ENCODE measurements at regions not wholly inside any gene's neighbourhood (a gene's known extent, or its start where the extent isn't known, plus 50 kb on each side); places are given as distances from the start of the nearest gene placed in this dataset.

DNA sequence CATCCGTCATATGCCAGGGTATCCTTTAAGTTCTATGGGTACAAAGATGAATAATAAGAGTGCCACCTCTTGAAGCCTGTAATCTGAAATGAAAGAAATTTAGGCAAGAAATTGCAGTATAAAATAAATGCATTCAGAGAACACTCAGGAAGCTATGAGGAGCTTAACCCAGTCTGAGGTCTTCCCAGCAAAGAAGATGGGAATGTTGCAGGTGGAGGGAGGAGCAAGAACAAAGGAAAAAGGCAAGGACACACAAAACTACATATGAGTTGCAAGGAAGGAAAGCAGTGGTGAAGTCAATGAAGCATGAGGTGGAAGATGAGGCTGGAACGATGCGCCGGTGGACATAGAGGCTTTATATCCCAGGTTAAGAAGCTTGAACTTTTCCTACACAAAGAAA is 67.0 kb upstream of the DST start (continued):
- TF ChIP-seq RXRA (IDR thresholded peaks at IDR 0.05), result no peak

DNA sequence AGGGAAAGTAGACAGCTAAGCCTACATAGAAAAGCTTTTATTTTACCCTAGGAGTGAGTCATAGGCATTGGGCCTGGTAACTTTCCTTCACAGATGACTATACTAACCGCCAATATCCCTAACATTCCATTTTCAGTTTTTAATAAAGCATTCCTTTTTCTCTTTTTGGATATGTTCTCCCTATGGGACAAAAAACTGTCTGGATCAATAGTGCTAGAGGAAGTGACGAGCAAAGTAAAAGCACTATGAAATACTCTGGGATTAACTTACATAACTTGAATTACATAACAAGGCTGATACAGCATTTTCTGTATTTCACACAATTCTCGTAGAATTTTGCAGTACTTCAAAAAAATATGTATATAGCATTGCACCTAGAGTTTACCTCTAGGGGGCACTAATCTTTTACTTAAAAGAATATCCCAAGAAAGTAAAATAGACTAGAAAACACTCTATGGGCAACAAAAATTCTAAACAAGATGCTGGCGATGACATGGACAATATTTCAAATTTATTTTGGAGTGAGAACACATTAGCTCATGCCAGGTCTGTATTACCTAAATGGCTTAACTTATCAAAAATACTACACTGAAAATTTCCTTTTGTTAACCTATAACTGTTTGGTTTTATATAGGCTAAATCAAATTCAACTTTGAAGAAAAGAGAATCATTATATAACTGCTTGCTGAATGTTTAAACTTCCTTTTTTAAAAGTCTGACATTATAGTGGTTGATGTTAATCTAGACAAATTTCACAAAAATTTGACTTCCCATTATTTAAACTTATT is 66.3 kb upstream of the DST start:
- Histone ChIP-seq H3K27ac (ENCODE audit: low read depth in 1 of 2, low read length in 2 of 2) (peak overlapping the region; percentile 45 to 54), H3K9ac (ENCODE audit: low read depth in 1 of 2, low read length in 2 of 2) (peak overlapping the region; percentile 37 to 58), H3K4me3 (ENCODE audit: low read depth in 1 of 3, low read length in 3 of 3) (no peak overlapping the region), H3K9me3 (ENCODE audit: control insufficient read depth in 4 of 4, low read length in 3 of 4) (no peaks in the 10 kb centered on the region), H3K4me1 (ENCODE audit: control insufficient read depth in 4 of 4, insufficient read depth in 4 of 4, low read length in 3 of 4) (peaks cover 3 to 21% (median 12%) of the 10 kb centered on the region in 4 donors), H3K27me3 (ENCODE audit: control insufficient read depth in 4 of 4, insufficient read depth in 4 of 4, low read length in 3 of 4) (no peaks in the 10 kb centered on the region), H3K36me3 (ENCODE audit: control insufficient read depth in 4 of 4, insufficient read depth in 3 of 4, low read depth in 1 of 4, low read length in 3 of 4) (no peaks in the 10 kb centered on the region)
- no peak for DNase-seq (ENCODE audit: low spot score)
- TF ChIP-seq CTCF (IDR thresholded peaks at IDR 0.05; ENCODE audit: low read depth, low read length, missing input control) (peak; percentile 57), JUND (IDR thresholded peaks at IDR 0.05) (peak in 1 of 2 donors; percentile 10), GABPA (IDR thresholded peaks at IDR 0.05 in 1 of 2, conservative IDR thresholded peaks at IDR 0.05 in 1 of 2) (no peak), NR2F2 (IDR thresholded peaks at IDR 0.05) (no peak), RAD21 (IDR thresholded peaks at IDR 0.05) (peak; percentile 80 to 82)
- WGBS, result 30% methylated on average over 4 of the region's 4 CpGs

- no peaks in the 10 kb centered on the region for H3K9me3 ChIP-seq (ENCODE audit: control insufficient read depth in 4 of 4, low read length in 3 of 4)
- H3K27ac ChIP-seq (ENCODE audit: low read depth in 1 of 2, low read length in 2 of 2), result no peak overlapping the region
- H3K4me3 ChIP-seq (ENCODE audit: low read depth in 1 of 3, low read length in 3 of 3), result no peak overlapping the region
- H3K36me3 ChIP-seq (ENCODE audit: control insufficient read depth in 4 of 4, insufficient read depth in 3 of 4, low read depth in 1 of 4, low read length in 3 of 4), result peaks cover 0 to 7% (median 0%) of the 10 kb centered on the region in 4 donors
- DNase-seq (ENCODE audit: low spot score), result no peak
- 93% methylated on average over 5 of the region's 5 CpGs for WGBS
- TF ChIP-seq HNF4A (conservative IDR thresholded peaks at IDR 0.05) (no peak), RXRA (IDR thresholded peaks at IDR 0.05) (no peak), GABPA (IDR thresholded peaks at IDR 0.05 in 1 of 2, conservative IDR thresholded peaks at IDR 0.05 in 1 of 2) (no peak)
- no peak overlapping the region for H3K9ac ChIP-seq (ENCODE audit: low read depth in 1 of 2, low read length in 2 of 2)
- H3K27me3 ChIP-seq (ENCODE audit: control insufficient read depth in 4 of 4, insufficient read depth in 4 of 4, low read length in 3 of 4), result no peaks in the 10 kb centered on the region
- peaks cover 3 to 16% (median 10%) of the 10 kb centered on the region in 4 donors for H3K4me1 ChIP-seq (ENCODE audit: control insufficient read depth in 4 of 4, insufficient read depth in 4 of 4, low read length in 3 of 4)
These were observed 64.5 kb upstream of the DST start for GRCh38 chr6:56706981-56707726.

- DNase-seq (ENCODE audit: low spot score), result no peak
- H3K9me3 ChIP-seq (ENCODE audit: control insufficient read depth in 4 of 4, low read length in 3 of 4), result no peaks in the 10 kb centered on the region
- WGBS, result 43% methylated on average over 1 of the region's 1 CpG
- H3K4me3 ChIP-seq (ENCODE audit: low read depth in 1 of 3, low read length in 3 of 3), result no peak overlapping the region
- no peak overlapping the region for H3K9ac ChIP-seq (ENCODE audit: low read depth in 1 of 2, low read length in 2 of 2)
- H3K27ac ChIP-seq (ENCODE audit: low read depth in 1 of 2, low read length in 2 of 2), result peak overlapping the region in 1 of 2 donors; percentile 26
- no peaks in the 10 kb centered on the region for H3K27me3 ChIP-seq (ENCODE audit: control insufficient read depth in 4 of 4, insufficient read depth in 4 of 4, low read length in 3 of 4)
- peaks cover 0 to 7% (median 0%) of the 10 kb centered on the region in 4 donors for H3K36me3 ChIP-seq (ENCODE audit: control insufficient read depth in 4 of 4, insufficient read depth in 3 of 4, low read depth in 1 of 4, low read length in 3 of 4)
- H3K4me1 ChIP-seq (ENCODE audit: control insufficient read depth in 4 of 4, insufficient read depth in 4 of 4, low read length in 3 of 4), result peaks cover 0 to 16% (median 3%) of the 10 kb centered on the region in 4 donors
- TF ChIP-seq ATF3 (IDR thresholded peaks at IDR 0.05), result no peak
- TF ChIP-seq, protein P1, sequence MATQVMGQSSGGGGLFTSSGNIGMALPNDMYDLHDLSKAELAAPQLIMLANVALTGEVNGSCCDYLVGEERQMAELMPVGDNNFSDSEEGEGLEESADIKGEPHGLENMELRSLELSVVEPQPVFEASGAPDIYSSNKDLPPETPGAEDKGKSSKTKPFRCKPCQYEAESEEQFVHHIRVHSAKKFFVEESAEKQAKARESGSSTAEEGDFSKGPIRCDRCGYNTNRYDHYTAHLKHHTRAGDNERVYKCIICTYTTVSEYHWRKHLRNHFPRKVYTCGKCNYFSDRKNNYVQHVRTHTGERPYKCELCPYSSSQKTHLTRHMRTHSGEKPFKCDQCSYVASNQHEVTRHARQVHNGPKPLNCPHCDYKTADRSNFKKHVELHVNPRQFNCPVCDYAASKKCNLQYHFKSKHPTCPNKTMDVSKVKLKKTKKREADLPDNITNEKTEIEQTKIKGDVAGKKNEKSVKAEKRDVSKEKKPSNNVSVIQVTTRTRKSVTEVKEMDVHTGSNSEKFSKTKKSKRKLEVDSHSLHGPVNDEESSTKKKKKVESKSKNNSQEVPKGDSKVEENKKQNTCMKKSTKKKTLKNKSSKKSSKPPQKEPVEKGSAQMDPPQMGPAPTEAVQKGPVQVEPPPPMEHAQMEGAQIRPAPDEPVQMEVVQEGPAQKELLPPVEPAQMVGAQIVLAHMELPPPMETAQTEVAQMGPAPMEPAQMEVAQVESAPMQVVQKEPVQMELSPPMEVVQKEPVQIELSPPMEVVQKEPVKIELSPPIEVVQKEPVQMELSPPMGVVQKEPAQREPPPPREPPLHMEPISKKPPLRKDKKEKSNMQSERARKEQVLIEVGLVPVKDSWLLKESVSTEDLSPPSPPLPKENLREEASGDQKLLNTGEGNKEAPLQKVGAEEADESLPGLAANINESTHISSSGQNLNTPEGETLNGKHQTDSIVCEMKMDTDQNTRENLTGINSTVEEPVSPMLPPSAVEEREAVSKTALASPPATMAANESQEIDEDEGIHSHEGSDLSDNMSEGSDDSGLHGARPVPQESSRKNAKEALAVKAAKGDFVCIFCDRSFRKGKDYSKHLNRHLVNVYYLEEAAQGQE (IDR thresholded peaks at IDR 0.05), result no peak
- TF ChIP-seq RXRA (IDR thresholded peaks at IDR 0.05), result no peak
- TF ChIP-seq JUND (IDR thresholded peaks at IDR 0.05), result no peak
- TF ChIP-seq RAD21 (IDR thresholded peaks at IDR 0.05), result peak; percentile 82 to 88
- TF ChIP-seq SP1 (IDR thresholded peaks at IDR 0.05), result no peak
- TF ChIP-seq, protein P2, sequence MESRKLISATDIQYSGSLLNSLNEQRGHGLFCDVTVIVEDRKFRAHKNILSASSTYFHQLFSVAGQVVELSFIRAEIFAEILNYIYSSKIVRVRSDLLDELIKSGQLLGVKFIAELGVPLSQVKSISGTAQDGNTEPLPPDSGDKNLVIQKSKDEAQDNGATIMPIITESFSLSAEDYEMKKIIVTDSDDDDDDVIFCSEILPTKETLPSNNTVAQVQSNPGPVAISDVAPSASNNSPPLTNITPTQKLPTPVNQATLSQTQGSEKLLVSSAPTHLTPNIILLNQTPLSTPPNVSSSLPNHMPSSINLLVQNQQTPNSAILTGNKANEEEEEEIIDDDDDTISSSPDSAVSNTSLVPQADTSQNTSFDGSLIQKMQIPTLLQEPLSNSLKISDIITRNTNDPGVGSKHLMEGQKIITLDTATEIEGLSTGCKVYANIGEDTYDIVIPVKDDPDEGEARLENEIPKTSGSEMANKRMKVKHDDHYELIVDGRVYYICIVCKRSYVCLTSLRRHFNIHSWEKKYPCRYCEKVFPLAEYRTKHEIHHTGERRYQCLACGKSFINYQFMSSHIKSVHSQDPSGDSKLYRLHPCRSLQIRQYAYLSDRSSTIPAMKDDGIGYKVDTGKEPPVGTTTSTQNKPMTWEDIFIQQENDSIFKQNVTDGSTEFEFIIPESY (IDR thresholded peaks at IDR 0.05), result no peak
- TF ChIP-seq FOXA2 (IDR thresholded peaks at IDR 0.05), result no peak
- TF ChIP-seq HNF4A (conservative IDR thresholded peaks at IDR 0.05), result no peak
These were observed 56.5 kb upstream of the DST start for GRCh38 chr6:56699066-56699654.
